Progenitor cell of endocrine pancreas (in vitro differentiated cells): ENCODE measurements at regions not wholly inside any gene's neighbourhood (a gene's known extent, or its start where the extent isn't known, plus 50 kb on each side); places are given as distances from the start of the nearest gene placed in this dataset.
A peak's percentile ranks its signal among the peaks of the same experiment; 100 is the strongest.

Experiments
- DNase-seq: peaks from one replicate; pipeline ENCODE4 v3.0.0; 2021; ENCODE audit warnings: low spot score; ENCODE audit not compliant: unreplicated experiment
- H3K27ac Mint-ChIP-seq: 2 replicates; pipeline ENCODE4 v1.8.0; 2021; ENCODE audit warnings: mild to moderate bottlenecking, moderate library complexity, mixed read lengths
- H3K27me3 Mint-ChIP-seq: 2 replicates; pipeline ENCODE4 v1.8.0; 2021; ENCODE audit warnings: mixed read lengths
- H3K36me3 Mint-ChIP-seq: 2 replicates; pipeline ENCODE4 v1.8.0; 2022; ENCODE audit warnings: mixed read lengths; ENCODE audit not compliant: insufficient read depth
- H3K4me1 Mint-ChIP-seq: 2 replicates; pipeline ENCODE4 v1.8.0; 2021; ENCODE audit warnings: low read depth, mixed read lengths
- H3K4me3 Mint-ChIP-seq: 2 replicates; pipeline ENCODE4 v1.8.0; 2021; ENCODE audit warnings: low read depth, mild to moderate bottlenecking, moderate library complexity, mixed read lengths
- H3K9me3 Mint-ChIP-seq: 2 replicates; pipeline ENCODE4 v1.8.0; 2021; ENCODE audit warnings: low read depth, mixed read lengths
- CTCF ChIP-seq: fragments of 200-600 bp; sonication (generic); IDR thresholded peaks from one replicate; pipeline ENCODE4 v1.5.0; 2021; ENCODE audit warnings: antibody characterized with exemption, mild to moderate bottlenecking; ENCODE audit not compliant: unreplicated experiment

- Mint-ChIP-seq H3K4me1 (peaks cover 7% of the 10 kb centered on the region), H3K9me3 (peaks cover 4% of the 10 kb centered on the region), H3K27me3 (peaks cover 23% of the 10 kb centered on the region), H3K4me3 (no peak overlapping the region), H3K27ac (no peak overlapping the region), H3K36me3 (no peaks in the 10 kb centered on the region)
- peak; percentile 8 for DNase-seq
- no peak for TF ChIP-seq CTCF
Measured at GRCh38 chr12:4215229-4216186, 58.1 kb upstream of the CCND2 start.

GRCh38 chr12:4214877-4215228 lies 58.7 kb upstream of the CCND2 start:
- no peak overlapping the region for H3K4me3 Mint-ChIP-seq
- H3K4me1 Mint-ChIP-seq, result peaks cover 7% of the 10 kb centered on the region
- peaks cover 4% of the 10 kb centered on the region for H3K9me3 Mint-ChIP-seq
- peaks cover 24% of the 10 kb centered on the region for H3K27me3 Mint-ChIP-seq
- H3K27ac Mint-ChIP-seq, result no peak overlapping the region
- no peak for TF ChIP-seq CTCF
- no peaks in the 10 kb centered on the region for H3K36me3 Mint-ChIP-seq
- DNase-seq, result no peak

GRCh38 chr12:4213471-4213870 lies 60.1 kb upstream of the CCND2 start:
- Mint-ChIP-seq H3K9me3 (no peaks in the 10 kb centered on the region), H3K4me3 (no peak overlapping the region), H3K4me1 (peaks cover 2% of the 10 kb centered on the region), H3K36me3 (no peaks in the 10 kb centered on the region), H3K27me3 (peaks cover 24% of the 10 kb centered on the region), H3K27ac (no peak overlapping the region)
- DNase-seq, result no peak
- TF ChIP-seq CTCF, result no peak

- peaks cover 24% of the 10 kb centered on the region for H3K27me3 Mint-ChIP-seq
- no peaks in the 10 kb centered on the region for H3K4me1 Mint-ChIP-seq
- H3K27ac Mint-ChIP-seq, result no peak overlapping the region
- TF ChIP-seq CTCF, result no peak
- DNase-seq, result no peak
- no peaks in the 10 kb centered on the region for H3K9me3 Mint-ChIP-seq
- H3K36me3 Mint-ChIP-seq, result no peaks in the 10 kb centered on the region
- no peak overlapping the region for H3K4me3 Mint-ChIP-seq
Measured at GRCh38 chr12:4212845-4213244, 60.7 kb upstream of the CCND2 start.

GRCh38 chr12:4211372-4211771 lies 62.2 kb upstream of the CCND2 start:
- TF ChIP-seq CTCF, result no peak
- no peaks in the 10 kb centered on the region for H3K9me3 Mint-ChIP-seq
- peaks cover 24% of the 10 kb centered on the region for H3K27me3 Mint-ChIP-seq
- no peak overlapping the region for H3K27ac Mint-ChIP-seq
- no peaks in the 10 kb centered on the region for H3K4me1 Mint-ChIP-seq
- no peak overlapping the region for H3K4me3 Mint-ChIP-seq
- no peak for DNase-seq
- no peaks in the 10 kb centered on the region for H3K36me3 Mint-ChIP-seq
